ENCODE measurements at regions not wholly inside any gene's neighbourhood (a gene's known extent, or its start where the extent isn't known, plus 50 kb on each side); places are given as distances from the start of the nearest gene placed in this dataset.
"Not testable (repeated sequence)": the region's sequence is repeated elsewhere in the genome, so short reads cannot be mapped to it uniquely, and the experiment has no call there.

DNA sequence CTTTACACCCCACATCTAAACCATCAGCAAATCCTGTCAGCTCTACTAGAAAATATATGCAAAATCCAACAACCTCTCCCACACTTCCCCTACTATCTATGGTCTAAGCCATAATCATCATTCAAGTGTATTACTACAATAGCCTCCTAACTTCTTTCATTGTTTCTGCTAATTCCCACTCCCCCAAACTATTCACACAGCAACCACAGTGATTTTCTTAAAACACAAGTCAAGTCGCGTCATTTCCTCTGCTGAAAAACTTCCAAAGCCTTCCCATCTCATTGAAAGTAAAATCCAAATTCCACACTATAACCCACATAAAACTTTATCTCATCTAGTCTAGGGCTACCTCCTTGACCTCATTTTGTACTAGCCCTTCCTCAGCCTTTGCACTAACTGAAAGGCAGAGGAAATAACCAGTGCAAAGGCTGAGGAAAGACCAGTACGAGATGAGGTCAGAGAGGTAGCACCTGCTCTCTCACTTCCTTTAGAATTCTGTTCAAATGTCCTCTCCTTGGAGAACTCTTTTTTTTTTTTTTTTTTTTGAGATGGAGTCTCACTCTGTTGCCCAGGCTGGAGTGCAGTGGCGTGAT lies 65.5 kb upstream of the MDM1 start:
- TF ChIP-seq, protein P1, sequence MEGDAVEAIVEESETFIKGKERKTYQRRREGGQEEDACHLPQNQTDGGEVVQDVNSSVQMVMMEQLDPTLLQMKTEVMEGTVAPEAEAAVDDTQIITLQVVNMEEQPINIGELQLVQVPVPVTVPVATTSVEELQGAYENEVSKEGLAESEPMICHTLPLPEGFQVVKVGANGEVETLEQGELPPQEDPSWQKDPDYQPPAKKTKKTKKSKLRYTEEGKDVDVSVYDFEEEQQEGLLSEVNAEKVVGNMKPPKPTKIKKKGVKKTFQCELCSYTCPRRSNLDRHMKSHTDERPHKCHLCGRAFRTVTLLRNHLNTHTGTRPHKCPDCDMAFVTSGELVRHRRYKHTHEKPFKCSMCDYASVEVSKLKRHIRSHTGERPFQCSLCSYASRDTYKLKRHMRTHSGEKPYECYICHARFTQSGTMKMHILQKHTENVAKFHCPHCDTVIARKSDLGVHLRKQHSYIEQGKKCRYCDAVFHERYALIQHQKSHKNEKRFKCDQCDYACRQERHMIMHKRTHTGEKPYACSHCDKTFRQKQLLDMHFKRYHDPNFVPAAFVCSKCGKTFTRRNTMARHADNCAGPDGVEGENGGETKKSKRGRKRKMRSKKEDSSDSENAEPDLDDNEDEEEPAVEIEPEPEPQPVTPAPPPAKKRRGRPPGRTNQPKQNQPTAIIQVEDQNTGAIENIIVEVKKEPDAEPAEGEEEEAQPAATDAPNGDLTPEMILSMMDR (IDR thresholded peaks at IDR 0.05) = no peak
- CTCF ChIA-PET = no interaction called here
- no peak for ATAC-seq (ENCODE audit: low read depth)
- Mint-ChIP-seq H3K36me3 (ENCODE audit: low read depth) (no peaks in the 10 kb centered on the region), H3K4me3 (no peak overlapping the region), H3K27me3 (no peaks in the 10 kb centered on the region), H3K9me3 (no peaks in the 10 kb centered on the region), H3K4me1 (no peaks in the 10 kb centered on the region), H3K27ac (no peak overlapping the region)
- DNase-seq = no peak
- POLR2A ChIA-PET = no interaction called here
- intact Hi-C loops (cut with micrococcal nuclease) = no loop called here

DNA sequence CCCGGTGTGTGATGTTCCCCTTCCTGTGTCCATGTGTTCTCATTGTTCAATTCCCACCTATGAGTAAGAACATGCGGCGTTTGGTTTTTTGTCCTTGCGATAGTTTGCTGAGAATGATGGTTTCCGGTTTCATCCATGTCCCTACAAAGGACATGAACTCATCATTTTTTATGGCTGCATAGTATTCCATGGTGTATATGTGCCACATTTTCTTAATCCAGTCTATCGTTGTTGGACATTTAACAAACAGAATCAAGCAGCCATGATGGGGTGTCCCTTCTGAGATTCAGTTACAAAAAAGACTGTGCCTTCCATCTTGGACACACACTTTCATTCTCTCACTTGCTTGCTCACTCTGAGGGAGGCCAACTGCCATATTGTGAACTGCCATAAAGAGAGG lies 66.5 kb upstream of the MDM1 start:
- CTCF ChIA-PET; POLR2A ChIA-PET; H3K4me1 Mint-ChIP-seq; DNase-seq; H3K27ac Mint-ChIP-seq; H3K4me3 Mint-ChIP-seq; ATAC-seq (ENCODE audit: low read depth); intact Hi-C loops (cut with micrococcal nuclease); H3K9me3 Mint-ChIP-seq; H3K27me3 Mint-ChIP-seq; H3K36me3 Mint-ChIP-seq (ENCODE audit: low read depth): not testable (repeated sequence)

DNA sequence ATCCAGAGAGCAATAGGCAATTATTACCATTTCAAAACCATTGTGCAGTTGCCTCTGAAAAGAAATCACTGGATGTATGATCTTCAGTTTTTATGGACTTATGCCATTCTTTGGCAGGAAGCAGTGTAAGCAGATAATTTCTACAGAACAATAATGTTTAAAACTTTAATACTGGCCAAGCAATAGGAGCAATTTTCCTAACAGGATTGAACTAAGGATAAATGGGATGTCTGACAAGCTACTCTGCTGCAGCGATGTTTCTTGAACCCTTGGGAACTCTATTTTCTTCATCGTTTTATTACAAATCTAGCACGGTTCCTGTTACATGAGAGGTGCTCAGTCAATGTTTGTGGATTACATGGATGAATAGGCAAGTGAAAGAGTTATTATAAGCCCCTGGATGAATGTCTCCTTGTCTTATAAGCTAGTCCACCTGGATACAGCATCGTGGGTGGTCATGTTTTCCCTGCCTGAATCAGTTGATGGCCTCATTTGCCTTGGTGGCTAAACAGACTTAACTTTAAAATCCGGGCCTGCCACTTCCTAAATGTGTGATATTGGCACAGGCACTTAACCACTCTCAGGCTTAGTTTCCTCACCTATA lies 68.2 kb upstream of the MDM1 start:
- ATAC-seq (ENCODE audit: low read depth) (no peak), DNase-seq (no peak)
- ChIA-PET CTCF (no interaction called here), POLR2A (no interaction called here)
- Mint-ChIP-seq H3K36me3 (ENCODE audit: low read depth) (no peaks in the 10 kb centered on the region), H3K9me3 (no peaks in the 10 kb centered on the region), H3K4me3 (no peak overlapping the region), H3K27ac (no peak overlapping the region), H3K4me1 (no peaks in the 10 kb centered on the region), H3K27me3 (no peaks in the 10 kb centered on the region)
- intact Hi-C loops (cut with micrococcal nuclease) = no loop called here
- TF ChIP-seq, protein P1 (IDR thresholded peaks at IDR 0.05) = no peak

DNA sequence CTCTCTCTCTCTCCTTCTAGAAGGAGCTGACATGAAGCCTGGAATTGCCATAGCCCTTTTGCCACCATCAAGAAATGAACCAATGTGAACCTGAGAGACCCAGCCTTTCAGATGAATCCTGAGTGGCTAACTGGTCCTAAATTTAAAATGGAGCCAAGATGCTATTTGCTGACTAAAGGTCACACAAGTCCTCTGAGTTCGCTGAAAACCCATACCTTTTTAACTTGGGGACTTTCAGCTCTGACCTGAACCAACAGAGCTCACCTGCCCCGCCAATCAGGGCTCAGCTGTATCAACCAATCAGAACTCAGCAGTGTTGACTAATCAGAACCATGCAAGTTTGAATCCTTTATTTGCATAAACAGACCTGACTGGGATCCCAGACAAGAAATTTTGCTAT lies 70.3 kb upstream of the MDM1 start:
- ATAC-seq (ENCODE audit: low read depth) = no peak
- intact Hi-C loops (cut with micrococcal nuclease) = no loop called here
- H3K27ac Mint-ChIP-seq = no peak overlapping the region
- ChIA-PET CTCF (no interaction called here), POLR2A (no interaction called here)
- no peak for DNase-seq
- H3K4me3 Mint-ChIP-seq = no peak overlapping the region
- TF ChIP-seq, protein P1 (IDR thresholded peaks at IDR 0.05) = no peak
- no peaks in the 10 kb centered on the region for H3K4me1 Mint-ChIP-seq
- peaks cover 3% of the 10 kb centered on the region for H3K27me3 Mint-ChIP-seq
- H3K36me3 Mint-ChIP-seq (ENCODE audit: low read depth) = no peaks in the 10 kb centered on the region
- no peaks in the 10 kb centered on the region for H3K9me3 Mint-ChIP-seq

DNA sequence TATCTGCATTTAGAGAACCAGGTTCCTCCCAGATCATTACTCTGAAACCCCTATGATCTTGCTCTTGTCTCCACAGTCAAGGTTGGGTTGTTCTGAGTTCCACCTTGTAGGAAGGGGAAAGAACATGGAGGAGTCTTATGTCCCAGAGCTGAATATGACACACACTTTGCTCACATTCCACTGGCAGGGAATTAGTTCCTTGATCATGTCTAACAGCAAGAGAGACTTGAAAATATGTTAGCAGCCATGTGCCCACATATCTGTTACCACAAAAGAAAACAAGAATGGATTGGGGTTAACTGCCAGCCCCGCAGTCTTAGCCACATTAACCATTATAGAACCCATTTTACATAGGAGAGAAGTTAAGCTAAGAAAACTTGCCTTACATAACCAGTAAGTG lies 71.1 kb upstream of the MDM1 start:
- H3K9me3 Mint-ChIP-seq = no peaks in the 10 kb centered on the region
- ChIA-PET CTCF (no interaction called here), POLR2A (no interaction called here)
- intact Hi-C loops (cut with micrococcal nuclease) = no loop called here
- no peak for ATAC-seq (ENCODE audit: low read depth)
- H3K4me1 Mint-ChIP-seq = no peaks in the 10 kb centered on the region
- no peak overlapping the region for H3K4me3 Mint-ChIP-seq
- no peak overlapping the region for H3K27ac Mint-ChIP-seq
- no peak for DNase-seq
- peaks cover 3% of the 10 kb centered on the region for H3K27me3 Mint-ChIP-seq
- no peaks in the 10 kb centered on the region for H3K36me3 Mint-ChIP-seq (ENCODE audit: low read depth)
- TF ChIP-seq, protein P1 (IDR thresholded peaks at IDR 0.05) = no peak

DNA sequence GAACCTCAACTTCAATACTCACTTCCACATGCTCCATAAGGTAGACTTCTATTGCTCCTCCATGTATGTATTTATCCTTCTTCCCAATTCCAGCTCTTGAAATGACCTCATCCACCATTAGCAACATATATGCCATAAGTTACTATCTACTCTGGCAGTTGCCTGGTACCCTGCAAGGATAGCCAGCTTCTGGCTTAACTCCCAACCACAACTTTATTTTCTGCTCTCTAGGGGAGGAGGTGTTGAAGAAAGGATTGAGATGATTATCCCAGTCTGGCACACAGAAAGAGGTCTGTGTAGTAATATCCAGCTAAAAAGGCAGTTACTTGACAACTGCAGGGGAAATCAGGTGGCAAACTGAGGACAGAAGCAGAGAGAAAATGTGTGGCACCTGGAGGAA lies 71.5 kb upstream of the MDM1 start:
- Mint-ChIP-seq H3K27me3 (peaks cover 3% of the 10 kb centered on the region), H3K27ac (no peak overlapping the region), H3K9me3 (no peaks in the 10 kb centered on the region), H3K36me3 (ENCODE audit: low read depth) (no peaks in the 10 kb centered on the region), H3K4me1 (no peaks in the 10 kb centered on the region), H3K4me3 (no peak overlapping the region)
- ATAC-seq (ENCODE audit: low read depth) (no peak), DNase-seq (no peak)
- TF ChIP-seq, protein P1 (IDR thresholded peaks at IDR 0.05) = no peak
- ChIA-PET CTCF (no interaction called here), POLR2A (no interaction called here)
- intact Hi-C loops (cut with micrococcal nuclease) = no loop called here
